ENCODE measurements at regions not wholly inside any gene's neighbourhood (a gene's known extent, or its start where the extent isn't known, plus 50 kb on each side); places are given as distances from the start of the nearest gene placed in this dataset.

DNA sequence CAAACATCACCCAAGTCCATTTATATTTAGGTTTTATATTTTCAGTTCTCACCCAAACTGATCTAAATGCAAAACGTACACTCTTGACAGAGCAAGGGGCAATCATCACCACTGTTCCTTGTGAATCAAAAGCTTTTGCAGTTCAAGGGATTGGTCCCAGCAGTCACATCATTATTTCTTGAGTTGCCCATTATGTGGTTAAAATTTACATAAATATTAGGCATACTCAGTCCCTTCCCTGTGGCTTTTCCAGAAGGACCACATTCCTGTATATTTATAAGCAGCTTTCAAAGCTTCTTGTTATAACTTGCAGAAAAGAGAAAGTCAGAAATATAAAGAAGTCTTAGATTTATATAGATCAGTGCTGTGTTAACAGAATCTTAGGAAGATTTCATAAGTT, 224.4 kb downstream of the CLCN4 start:
- in situ Hi-C loops (cut with MboI; ENCODE audit: low pct_unique_long_range_greater_than_20kb, low sequenced_read_pairs): no loop called here
- no peak for DNase-seq

DNA sequence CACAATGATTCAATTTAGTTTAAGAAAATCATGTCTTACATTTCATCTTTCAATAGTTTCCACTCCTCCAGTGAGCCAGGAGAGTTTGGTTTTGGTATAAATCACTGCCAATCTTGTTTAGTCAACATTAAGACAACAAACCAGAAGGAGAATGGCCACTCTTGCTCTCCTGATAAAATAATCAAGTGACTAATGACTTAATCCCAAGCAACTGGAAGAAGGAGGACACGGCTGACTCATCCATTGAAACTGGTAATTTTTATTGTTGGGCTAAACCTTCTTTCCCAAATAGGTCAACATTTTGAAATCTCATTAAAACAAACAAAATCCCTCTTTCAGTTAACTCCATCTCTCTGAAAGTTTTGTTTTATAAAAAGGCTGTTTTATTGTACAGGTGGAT, 230.2 kb downstream of the CLCN4 start:
- in situ Hi-C loops (cut with MboI; ENCODE audit: low pct_unique_long_range_greater_than_20kb, low sequenced_read_pairs): no loop called here
- DNase-seq: no peak

- DNase-seq: no peak
- in situ Hi-C loops (cut with MboI; ENCODE audit: low pct_unique_long_range_greater_than_20kb, low sequenced_read_pairs): no loop called here
These were observed 230.2 kb downstream of the MID1 start for GRCh38 chrX:10390187-10390586.

DNA sequence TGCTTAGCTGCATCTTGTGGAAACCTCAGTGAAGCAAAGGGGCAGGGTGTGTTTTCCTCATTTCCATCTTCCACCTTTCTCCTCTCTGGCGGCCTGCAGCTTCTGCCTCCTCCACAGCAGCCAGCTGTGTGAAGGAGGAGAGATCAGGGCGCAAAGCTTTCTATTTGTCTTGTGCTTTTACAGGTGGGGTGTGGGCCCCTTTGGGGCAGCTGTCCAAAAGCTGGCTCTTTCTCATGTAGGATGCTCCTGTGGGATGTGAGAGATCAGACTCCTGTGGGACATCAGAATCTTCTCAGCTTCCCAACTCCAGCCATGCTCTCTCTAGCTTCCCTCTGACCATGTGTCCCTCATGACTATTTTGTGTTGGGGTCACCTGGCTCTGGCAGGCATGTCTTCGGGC, 227.1 kb downstream of the MID1 start:
- no peak for DNase-seq
- in situ Hi-C loops (cut with MboI; ENCODE audit: low pct_unique_long_range_greater_than_20kb, low sequenced_read_pairs): no loop called here

GRCh38 chrX:10393899-10394298, 226.5 kb downstream of the MID1 start:
- in situ Hi-C loops (cut with MboI; ENCODE audit: low pct_unique_long_range_greater_than_20kb, low sequenced_read_pairs): no loop called here
- no peak for DNase-seq

DNA sequence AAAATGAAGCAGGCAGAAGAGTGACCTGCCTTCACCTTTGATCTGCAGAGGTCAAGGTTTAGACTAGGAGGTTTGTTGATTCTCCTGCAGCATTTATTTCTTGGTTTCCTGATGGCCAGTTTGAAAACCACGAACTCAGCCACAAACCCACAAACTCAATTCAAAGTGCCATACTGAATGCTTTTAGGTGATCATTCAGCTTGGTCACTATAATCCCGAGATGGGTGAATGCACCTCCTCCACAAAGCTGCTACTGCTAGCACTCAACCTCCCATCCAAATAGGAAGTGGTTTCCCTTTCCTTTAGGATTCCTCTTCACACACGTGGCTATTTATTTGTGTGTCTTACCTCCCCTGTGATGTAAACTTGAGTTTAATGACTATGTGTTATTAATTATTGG, 225.2 kb downstream of the MID1 start:
- peak; percentile 36 for DNase-seq
- in situ Hi-C loops (cut with MboI; ENCODE audit: low pct_unique_long_range_greater_than_20kb, low sequenced_read_pairs): no loop called here
